Upper lobe of left lung (tissue), 4 donors: ENCODE measurements at regions not wholly inside any gene's neighbourhood (a gene's known extent, or its start where the extent isn't known, plus 50 kb on each side); places are given as distances from the start of the nearest gene placed in this dataset.

Experiments used
- CTCF ChIP-seq, 6 experiments: fragments of 450-650 bp in 4 of 6; fragments of 200-600 bp in 2 of 6; sonication (generic) in 2 of 6; IDR thresholded peaks; one replicate each; pipeline ENCODE4 v1.5.1; 2016 to 2019; ENCODE audit warnings: antibody characterized with exemption in 6 of 6
- POLR2A ChIP-seq, 4 donors: fragments of 450-650 bp; IDR thresholded peaks; one replicate each; pipeline ENCODE4 v1.5.1; 2016 to 2017; ENCODE audit warnings: antibody characterized with exemption in 4 of 4, mild to moderate bottlenecking in 2 of 4

DNA sequence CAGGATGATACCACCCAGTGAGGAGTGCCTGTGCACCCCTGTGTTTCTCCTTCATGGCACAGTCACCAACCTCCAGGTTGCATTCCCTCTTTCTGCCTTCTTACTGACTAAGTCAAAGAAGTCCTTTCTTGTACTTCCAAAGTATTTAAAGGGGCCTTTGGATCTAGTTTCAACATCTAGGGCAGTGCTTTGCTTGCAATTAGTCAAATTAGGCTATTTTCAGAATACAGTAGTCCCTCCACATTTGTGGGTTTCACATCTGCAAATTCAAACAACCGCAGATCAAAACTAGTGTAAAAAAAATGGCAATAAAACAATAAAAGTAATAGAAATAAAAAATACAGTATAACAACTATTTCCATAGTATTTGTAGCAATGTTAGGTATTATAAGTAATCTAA, 333.9 kb upstream of the SEMA6A start:
- no peak for TF ChIP-seq CTCF (IDR thresholded peaks at IDR 0.05)
- TF ChIP-seq POLR2A (IDR thresholded peaks at IDR 0.05), result no peak
